ENCODE measurements at regions not wholly inside any gene's neighbourhood (a gene's known extent, or its start where the extent isn't known, plus 50 kb on each side); places are given as distances from the start of the nearest gene placed in this dataset.

- Histone ChIP-seq H3K79me2 (ENCODE audit: insufficient read depth, low read length) (no peaks in the 10 kb centered on the region), H3K27me3 (ENCODE audit: low read length) (no peaks in the 10 kb centered on the region), H3K9me2 (replicated peaks; ENCODE audit: insufficient read depth, low read length) (no peaks in the 10 kb centered on the region), H3K9ac (ENCODE audit: low read length) (no peak overlapping the region), H3K4me2 (ENCODE audit: low read depth, low read length, poor library complexity, severe bottlenecking) (no peak overlapping the region), H3K4me3 (ENCODE audit: insufficient read depth, low read length, poor library complexity, severe bottlenecking) (no peak overlapping the region), H4K20me1 (ENCODE audit: low read depth, low read length) (no peaks in the 10 kb centered on the region), H3F3A (ENCODE audit: insufficient read depth) (no peaks in the 10 kb centered on the region), H3K36me3 (ENCODE audit: low read length) (no peaks in the 10 kb centered on the region), H3K9me3 (ENCODE audit: insufficient read depth, low read length) (no peaks in the 10 kb centered on the region), H2AFZ (ENCODE audit: low read depth, low read length, severe bottlenecking) (no peak overlapping the region), H3K27ac (ENCODE audit: low read depth, low read length) (no peak overlapping the region)
- TF ChIP-seq EZH2phosphoT487 (conservative IDR thresholded peaks at IDR 0.05; ENCODE audit: low read length): no peak
- no peak for TF ChIP-seq CTCF (IDR thresholded peaks at IDR 0.05; ENCODE audit: insufficient read depth, low read length, poor library complexity, severe bottlenecking)
Measured at GRCh38 chr3:82038556-82038955, 277.1 kb upstream of the GBE1 start.

- H3K4me2 ChIP-seq (ENCODE audit: low read depth, low read length, poor library complexity, severe bottlenecking): no peak overlapping the region
- TF ChIP-seq CTCF (IDR thresholded peaks at IDR 0.05; ENCODE audit: insufficient read depth, low read length, poor library complexity, severe bottlenecking) (no peak), EZH2phosphoT487 (conservative IDR thresholded peaks at IDR 0.05; ENCODE audit: low read length) (no peak)
- no peaks in the 10 kb centered on the region for H3K9me3 ChIP-seq (ENCODE audit: insufficient read depth, low read length)
- no peaks in the 10 kb centered on the region for H3K9me2 ChIP-seq (replicated peaks; ENCODE audit: insufficient read depth, low read length)
- H3K4me3 ChIP-seq (ENCODE audit: insufficient read depth, low read length, poor library complexity, severe bottlenecking): no peak overlapping the region
- H2AFZ ChIP-seq (ENCODE audit: low read depth, low read length, severe bottlenecking): no peak overlapping the region
- H4K20me1 ChIP-seq (ENCODE audit: low read depth, low read length): no peaks in the 10 kb centered on the region
- H3K79me2 ChIP-seq (ENCODE audit: insufficient read depth, low read length): no peaks in the 10 kb centered on the region
- H3F3A ChIP-seq (ENCODE audit: insufficient read depth): no peaks in the 10 kb centered on the region
- no peaks in the 10 kb centered on the region for H3K36me3 ChIP-seq (ENCODE audit: low read length)
- H3K9ac ChIP-seq (ENCODE audit: low read length): no peak overlapping the region
- no peaks in the 10 kb centered on the region for H3K27me3 ChIP-seq (ENCODE audit: low read length)
- H3K27ac ChIP-seq (ENCODE audit: low read depth, low read length): no peak overlapping the region
Measured at GRCh38 chr3:82033186-82033585, 271.7 kb upstream of the GBE1 start.

GRCh38 chr3:82031596-82031995, 270.2 kb upstream of the GBE1 start:
- Histone ChIP-seq H3K27me3 (ENCODE audit: low read length) (no peaks in the 10 kb centered on the region), H3K9me3 (ENCODE audit: insufficient read depth, low read length) (no peaks in the 10 kb centered on the region), H2AFZ (ENCODE audit: low read depth, low read length, severe bottlenecking) (no peak overlapping the region), H3K4me3 (ENCODE audit: insufficient read depth, low read length, poor library complexity, severe bottlenecking) (no peak overlapping the region), H4K20me1 (ENCODE audit: low read depth, low read length) (no peaks in the 10 kb centered on the region), H3K9ac (ENCODE audit: low read length) (no peak overlapping the region), H3K27ac (ENCODE audit: low read depth, low read length) (no peak overlapping the region), H3K36me3 (ENCODE audit: low read length) (no peaks in the 10 kb centered on the region), H3K79me2 (ENCODE audit: insufficient read depth, low read length) (no peaks in the 10 kb centered on the region), H3K9me2 (replicated peaks; ENCODE audit: insufficient read depth, low read length) (no peaks in the 10 kb centered on the region), H3F3A (ENCODE audit: insufficient read depth) (no peaks in the 10 kb centered on the region), H3K4me2 (ENCODE audit: low read depth, low read length, poor library complexity, severe bottlenecking) (no peak overlapping the region)
- TF ChIP-seq EZH2phosphoT487 (conservative IDR thresholded peaks at IDR 0.05; ENCODE audit: low read length): no peak
- no peak for TF ChIP-seq CTCF (IDR thresholded peaks at IDR 0.05; ENCODE audit: insufficient read depth, low read length, poor library complexity, severe bottlenecking)

GRCh38 chr3:82030916-82031315, 269.5 kb upstream of the GBE1 start:
- H3K4me2 ChIP-seq (ENCODE audit: low read depth, low read length, poor library complexity, severe bottlenecking): no peak overlapping the region
- H3K4me3 ChIP-seq (ENCODE audit: insufficient read depth, low read length, poor library complexity, severe bottlenecking): no peak overlapping the region
- no peaks in the 10 kb centered on the region for H3K9me2 ChIP-seq (replicated peaks; ENCODE audit: insufficient read depth, low read length)
- no peaks in the 10 kb centered on the region for H3F3A ChIP-seq (ENCODE audit: insufficient read depth)
- no peaks in the 10 kb centered on the region for H4K20me1 ChIP-seq (ENCODE audit: low read depth, low read length)
- no peaks in the 10 kb centered on the region for H3K27me3 ChIP-seq (ENCODE audit: low read length)
- no peaks in the 10 kb centered on the region for H3K79me2 ChIP-seq (ENCODE audit: insufficient read depth, low read length)
- H2AFZ ChIP-seq (ENCODE audit: low read depth, low read length, severe bottlenecking): no peak overlapping the region
- no peaks in the 10 kb centered on the region for H3K9me3 ChIP-seq (ENCODE audit: insufficient read depth, low read length)
- no peak overlapping the region for H3K27ac ChIP-seq (ENCODE audit: low read depth, low read length)
- TF ChIP-seq EZH2phosphoT487 (conservative IDR thresholded peaks at IDR 0.05; ENCODE audit: low read length) (no peak), CTCF (IDR thresholded peaks at IDR 0.05; ENCODE audit: insufficient read depth, low read length, poor library complexity, severe bottlenecking) (no peak)
- no peaks in the 10 kb centered on the region for H3K36me3 ChIP-seq (ENCODE audit: low read length)
- no peak overlapping the region for H3K9ac ChIP-seq (ENCODE audit: low read length)

Data from SU-DHL-6 (cell line).